GM12872 (cell line): ENCODE measurements at regions not wholly inside any gene's neighbourhood (a gene's known extent, or its start where the extent isn't known, plus 50 kb on each side); places are given as distances from the start of the nearest gene placed in this dataset.

ENCODE experiments used
- TF ChIP-seq, protein P1 (sequence below): IDR thresholded peaks from 3 replicates; pipeline ENCODE4 v1.5.1; 2011; ENCODE audit warnings: low read depth, mild to moderate bottlenecking, low read length, moderate library complexity; ENCODE audit not compliant: insufficient read depth

DNA sequence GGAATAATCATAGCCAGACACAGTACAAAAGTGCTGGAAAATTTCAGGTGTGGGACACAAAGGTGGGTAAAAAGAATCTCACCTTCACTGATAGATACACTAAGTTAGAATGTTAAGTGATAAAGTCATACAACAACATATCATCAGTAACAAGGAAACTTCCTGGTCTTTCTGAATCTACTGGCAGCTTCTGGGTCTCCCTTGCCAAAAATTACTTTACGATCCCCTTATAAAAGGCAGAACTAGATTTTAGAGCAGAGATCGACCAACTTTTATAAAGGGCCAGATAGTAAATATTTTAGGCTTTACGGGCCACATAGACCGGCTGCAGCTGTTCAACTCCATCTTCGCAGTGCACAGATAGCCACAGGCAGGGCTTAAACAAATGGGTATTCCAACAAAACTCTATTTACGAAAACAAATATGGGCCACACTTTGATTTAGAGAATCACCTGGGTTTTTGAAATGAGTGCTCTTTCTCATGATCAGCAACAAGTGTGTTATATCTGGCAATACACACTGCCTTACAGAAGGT lies 159.9 kb downstream of the AASDH start:
- TF ChIP-seq, protein P1, sequence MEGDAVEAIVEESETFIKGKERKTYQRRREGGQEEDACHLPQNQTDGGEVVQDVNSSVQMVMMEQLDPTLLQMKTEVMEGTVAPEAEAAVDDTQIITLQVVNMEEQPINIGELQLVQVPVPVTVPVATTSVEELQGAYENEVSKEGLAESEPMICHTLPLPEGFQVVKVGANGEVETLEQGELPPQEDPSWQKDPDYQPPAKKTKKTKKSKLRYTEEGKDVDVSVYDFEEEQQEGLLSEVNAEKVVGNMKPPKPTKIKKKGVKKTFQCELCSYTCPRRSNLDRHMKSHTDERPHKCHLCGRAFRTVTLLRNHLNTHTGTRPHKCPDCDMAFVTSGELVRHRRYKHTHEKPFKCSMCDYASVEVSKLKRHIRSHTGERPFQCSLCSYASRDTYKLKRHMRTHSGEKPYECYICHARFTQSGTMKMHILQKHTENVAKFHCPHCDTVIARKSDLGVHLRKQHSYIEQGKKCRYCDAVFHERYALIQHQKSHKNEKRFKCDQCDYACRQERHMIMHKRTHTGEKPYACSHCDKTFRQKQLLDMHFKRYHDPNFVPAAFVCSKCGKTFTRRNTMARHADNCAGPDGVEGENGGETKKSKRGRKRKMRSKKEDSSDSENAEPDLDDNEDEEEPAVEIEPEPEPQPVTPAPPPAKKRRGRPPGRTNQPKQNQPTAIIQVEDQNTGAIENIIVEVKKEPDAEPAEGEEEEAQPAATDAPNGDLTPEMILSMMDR, result no peak

DNA sequence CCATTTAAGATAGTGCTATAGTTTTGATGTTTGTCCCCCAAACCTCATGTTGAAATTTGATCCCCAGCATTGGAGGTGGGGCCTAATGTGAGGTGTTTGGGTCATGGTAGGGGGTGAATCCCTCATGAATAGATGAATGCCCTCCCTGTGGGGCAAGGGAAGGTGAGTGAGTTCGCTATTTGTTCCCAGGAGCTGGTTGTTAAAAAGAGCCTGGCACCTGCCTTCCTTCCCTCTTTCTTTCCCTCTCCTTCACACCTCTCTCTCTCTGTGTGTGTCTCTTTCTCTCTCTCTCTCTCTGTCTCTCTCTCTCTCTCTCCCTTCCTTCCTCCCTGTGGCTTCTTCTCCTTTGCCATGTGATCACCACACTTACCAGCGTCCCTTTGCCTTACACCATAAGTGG lies 160.7 kb downstream of the AASDH start:
- TF ChIP-seq, protein P1, result no peak

DNA sequence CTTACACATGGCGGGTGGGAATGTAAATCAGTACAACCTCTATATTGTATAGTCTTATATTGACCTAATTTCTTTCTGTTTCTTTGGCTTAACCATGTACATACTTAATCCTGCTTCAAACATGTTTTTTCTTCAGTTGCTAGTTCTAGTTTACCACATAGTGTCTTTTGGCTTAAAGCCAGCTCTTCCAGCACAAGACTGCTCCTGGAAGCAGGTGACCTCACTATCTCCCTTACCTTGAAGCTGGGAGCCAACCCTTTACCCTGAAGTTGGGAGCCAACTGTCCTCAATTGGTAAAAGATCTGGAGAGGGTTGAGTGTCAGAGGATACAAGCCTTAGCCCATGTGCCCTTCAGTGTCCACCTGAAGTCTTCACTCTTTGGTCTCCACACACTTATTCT lies 162.7 kb downstream of the AASDH start:
- TF ChIP-seq, protein P1, result no peak

DNA sequence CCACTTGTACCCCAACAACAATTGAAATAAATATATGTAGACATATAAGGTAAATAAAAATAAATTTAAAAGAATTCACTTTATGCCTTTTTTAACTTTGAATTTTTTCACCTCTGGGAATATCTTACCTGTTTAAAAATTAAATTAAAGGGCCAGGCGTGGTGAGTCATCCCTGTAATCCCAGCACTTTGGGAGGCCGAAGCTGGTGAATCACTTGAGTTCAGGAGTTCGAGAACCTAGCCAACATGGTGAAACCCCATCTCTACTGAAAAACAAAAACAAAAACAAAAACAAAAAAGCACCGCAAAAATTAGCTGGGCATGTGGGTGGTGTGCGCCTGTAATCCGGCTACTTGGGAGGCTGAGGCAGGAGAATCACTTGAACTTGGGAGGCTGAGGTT lies 164.8 kb downstream of the AASDH start:
- TF ChIP-seq, protein P1, result no peak

DNA sequence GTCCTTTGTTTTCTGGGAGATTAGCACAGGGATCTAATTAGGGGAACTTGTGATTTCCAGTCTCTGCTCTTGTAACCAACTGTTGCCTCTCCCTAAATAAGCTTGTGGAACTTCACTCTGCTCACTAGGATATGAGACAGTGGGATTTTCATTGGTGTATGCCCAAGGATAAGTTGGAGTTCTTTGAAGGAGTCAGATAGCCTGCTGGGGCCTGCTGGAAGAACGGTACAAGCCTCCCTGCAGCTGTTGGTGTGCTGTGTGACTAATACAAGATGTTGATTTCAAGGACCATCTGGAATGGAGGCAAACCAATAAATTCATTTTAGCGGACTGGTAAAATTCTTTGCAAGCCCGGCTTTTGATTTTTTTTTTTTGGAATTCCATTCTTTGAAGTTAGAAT lies 167.0 kb downstream of the AASDH start:
- TF ChIP-seq, protein P1, result no peak

DNA sequence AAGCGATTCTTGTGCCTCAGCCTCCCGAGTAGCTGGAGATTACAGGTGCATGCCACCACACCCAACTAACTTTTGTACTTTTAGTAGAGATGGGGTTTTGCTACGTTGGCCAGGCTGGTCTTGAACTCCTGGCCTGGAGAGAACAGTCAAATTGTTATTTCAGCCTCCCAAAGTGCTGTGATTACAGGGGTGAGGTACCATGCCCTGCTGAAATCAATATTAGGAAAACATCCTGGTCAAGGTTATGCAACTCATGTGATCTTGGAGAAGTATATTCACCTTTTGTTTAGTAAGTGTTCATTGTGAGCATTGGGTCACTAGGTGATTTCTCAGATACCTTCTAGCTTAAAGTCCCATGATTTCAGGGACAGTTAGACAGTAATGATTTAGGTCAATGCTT lies 167.8 kb downstream of the AASDH start:
- TF ChIP-seq, protein P1, result no peak

DNA sequence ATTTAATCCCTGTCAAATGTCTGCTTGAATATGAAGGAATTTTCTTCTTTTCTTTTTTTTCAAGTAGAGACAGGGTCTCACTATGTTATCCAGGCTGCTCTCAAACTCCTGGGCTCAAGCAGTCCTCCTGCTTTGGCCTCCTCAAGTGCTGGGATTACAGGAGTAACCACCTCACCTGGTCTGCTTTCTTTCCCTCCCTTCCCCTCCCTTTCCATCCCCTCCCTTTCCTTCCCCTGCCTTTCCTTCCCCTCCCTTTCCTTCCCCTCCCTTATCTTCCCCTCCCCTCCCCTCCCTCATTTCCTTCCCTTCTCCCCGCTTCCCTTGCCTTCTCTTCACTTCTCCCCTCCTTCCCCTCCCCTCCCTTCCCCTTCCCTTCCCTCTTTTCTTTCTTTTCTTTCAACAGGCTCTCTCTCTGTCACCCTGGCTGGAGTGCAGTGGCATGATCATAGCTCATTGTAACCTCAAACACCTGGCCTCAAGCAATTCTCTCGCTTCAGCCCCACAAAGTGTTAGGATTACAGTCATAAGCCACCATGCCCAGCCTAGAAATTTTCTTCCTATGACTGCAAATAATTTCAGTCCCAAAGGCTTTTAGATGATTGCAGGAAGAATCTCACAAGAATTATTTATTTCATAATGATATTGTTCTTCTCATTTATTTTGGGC lies 168.9 kb downstream of the AASDH start:
- TF ChIP-seq, protein P1, result no peak
